NB4 (cell line): ENCODE measurements at regions not wholly inside any gene's neighbourhood (a gene's known extent, or its start where the extent isn't known, plus 50 kb on each side); places are given as distances from the start of the nearest gene placed in this dataset.

Source experiments
- CTCF ChIP-seq: IDR thresholded peaks from one replicate; pipeline ENCODE4 v1.5.1; 2012; ENCODE audit warnings: low read depth, low read length
- MAX ChIP-seq: IDR thresholded peaks from 2 replicates; pipeline ENCODE4 v1.6.1; 2011; ENCODE audit warnings: low read depth, low read length
- POLR2A ChIP-seq: IDR thresholded peaks from 2 replicates; pipeline ENCODE4 v1.6.1; 2011; ENCODE audit warnings: mild to moderate bottlenecking; ENCODE audit not compliant: insufficient read length; ENCODE audit errors: extremely low read depth

GRCh38 chr1:217251121-217251520, 379.8 kb downstream of the GPATCH2 start:
- TF ChIP-seq MAX (no peak), CTCF (no peak), POLR2A (no peak)
